Medulla oblongata (tissue), 1 donor: ENCODE measurements at regions not wholly inside any gene's neighbourhood (a gene's known extent, or its start where the extent isn't known, plus 50 kb on each side); places are given as distances from the start of the nearest gene placed in this dataset.

Experiments used
- DNase-seq: peaks from one replicate; pipeline ENCODE4 v3.0.0-alpha.2; 2015; ENCODE audit errors: extremely low spot score

DNA sequence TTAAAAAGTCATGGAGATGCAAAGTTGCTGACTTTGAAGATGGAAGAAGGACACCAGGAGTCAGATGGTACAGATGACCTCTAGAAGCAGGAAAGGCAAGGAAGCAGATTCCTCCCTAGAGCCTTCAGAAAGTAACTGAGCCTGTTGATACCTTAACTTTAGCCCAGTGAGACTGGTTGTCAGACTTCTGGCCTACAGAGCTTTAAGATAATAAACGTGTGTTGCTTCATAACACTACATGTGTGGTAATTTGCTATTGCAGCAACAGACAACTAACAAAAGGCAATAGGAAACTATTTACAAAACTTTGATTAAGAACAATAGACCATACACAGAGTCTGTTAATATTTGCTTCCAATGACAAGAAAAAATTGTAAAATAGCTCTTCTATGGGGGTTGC lies 102.0 kb upstream of the USP38 start:
- no peak for DNase-seq

GRCh38 chr4:143083756-143084472 lies 100.8 kb upstream of the USP38 start:
- peak; percentile 11 for DNase-seq

DNA sequence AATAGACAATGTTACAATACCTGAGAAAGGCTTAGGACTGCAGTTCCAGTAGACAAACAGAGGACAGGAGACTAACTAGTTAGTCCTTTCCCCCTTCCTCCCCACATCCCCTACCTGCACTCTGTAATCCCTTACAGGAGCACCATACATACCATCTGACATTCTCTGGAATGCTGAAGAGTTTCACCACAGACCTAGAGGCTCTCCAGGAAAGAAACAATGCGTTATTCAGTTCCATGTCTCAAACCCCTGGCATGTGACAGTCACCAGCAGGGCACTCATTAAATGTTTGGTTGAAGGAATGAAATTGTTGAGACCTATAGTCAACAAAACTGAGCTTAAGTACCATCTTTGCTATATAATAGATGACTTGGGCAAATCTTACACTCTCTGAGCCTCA lies 100.2 kb upstream of the USP38 start:
- DNase-seq, result peak; percentile 23

- DNase-seq, result peak; percentile 10
Observed at GRCh38 chr4:143085224-143085623, 99.5 kb upstream of the USP38 start.

DNA sequence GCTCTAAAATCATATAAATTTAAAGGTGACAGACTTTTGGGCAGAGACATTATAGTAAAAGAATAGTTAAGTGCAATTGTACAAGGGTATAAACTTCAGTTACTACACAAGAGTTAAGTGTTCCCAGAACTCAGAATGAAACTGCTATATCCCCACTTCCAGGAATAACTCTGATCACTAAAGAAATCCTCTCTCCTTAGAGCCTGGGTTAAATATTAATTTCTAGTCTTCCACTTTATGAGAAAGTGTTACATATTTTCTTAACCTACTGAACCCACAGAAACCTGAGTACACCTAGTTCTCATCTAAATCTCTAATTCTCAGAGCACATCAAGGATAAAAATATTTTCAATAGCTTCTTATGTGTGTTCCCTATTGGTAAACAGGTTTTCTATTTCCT lies 99.1 kb upstream of the USP38 start:
- no peak for DNase-seq

- no peak for DNase-seq
Observed at GRCh38 chr4:143089291-143089690, 95.4 kb upstream of the USP38 start.

GRCh38 chr4:143089847-143090246 lies 94.9 kb upstream of the USP38 start:
- DNase-seq, result no peak

GRCh38 chr4:143091862-143092261 lies 92.9 kb upstream of the USP38 start:
- DNase-seq, result no peak

- no peak for DNase-seq
Observed at GRCh38 chr4:143095447-143095846, 89.3 kb upstream of the USP38 start.

DNA sequence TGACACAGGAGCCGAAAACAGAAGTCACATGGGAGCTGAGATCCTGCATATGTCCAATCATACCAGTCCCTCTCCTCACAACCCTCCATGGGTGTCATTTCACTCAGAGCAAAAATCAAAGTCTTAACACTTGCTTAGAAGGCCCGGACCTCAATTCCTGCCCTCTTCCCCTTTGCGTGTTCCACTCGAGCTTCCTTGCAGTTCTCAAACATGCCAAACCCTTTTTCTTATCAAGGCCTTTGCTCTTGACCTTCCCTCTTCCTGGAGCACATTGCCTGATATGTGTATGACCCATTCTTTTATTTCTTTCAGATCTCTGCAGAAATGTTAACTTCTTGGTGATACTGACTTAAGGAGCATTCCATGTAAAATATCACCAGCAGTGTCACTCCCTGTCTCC lies 87.0 kb upstream of the USP38 start:
- DNase-seq, result no peak

DNA sequence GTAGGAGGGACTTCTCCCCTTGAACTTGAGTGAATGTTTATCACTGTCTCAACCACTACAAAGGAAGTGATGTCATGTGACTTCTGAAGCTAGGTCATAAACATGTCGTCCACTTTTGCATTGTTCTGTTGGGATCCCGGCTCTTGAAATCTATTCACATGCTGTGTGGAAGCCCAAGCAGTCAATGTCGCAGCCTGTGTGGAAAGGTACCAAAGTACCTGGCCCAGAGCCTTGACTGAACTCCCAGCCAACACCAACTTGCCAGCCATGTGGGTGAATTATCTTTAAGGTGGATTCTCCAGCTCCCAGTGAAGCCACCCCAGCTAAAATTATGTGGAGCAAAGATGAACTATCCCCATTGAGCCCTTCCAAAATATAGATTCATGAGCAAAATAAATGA lies 85.0 kb upstream of the USP38 start:
- no peak for DNase-seq

GRCh38 chr4:143109376-143109775 lies 75.3 kb upstream of the USP38 start:
- no peak for DNase-seq

- no peak for DNase-seq
Observed at GRCh38 chr4:143118663-143119062, 66.1 kb upstream of the USP38 start.

- DNase-seq, result no peak
Observed at GRCh38 chr4:143127621-143128020, 57.1 kb upstream of the USP38 start.

- DNase-seq, result no peak
Observed at GRCh38 chr4:143133977-143134376, 50.7 kb upstream of the USP38 start.
